GM18907 (cell line): ENCODE measurements at regions not wholly inside any gene's neighbourhood (a gene's known extent, or its start where the extent isn't known, plus 50 kb on each side); places are given as distances from the start of the nearest gene placed in this dataset.
"Not testable (repeated sequence)": the region's sequence is repeated elsewhere in the genome, so short reads cannot be mapped to it uniquely, and the experiment has no call there.

ENCODE experiments used
- ATAC-seq: cut with Tn5 transposase; IDR thresholded peaks from one replicate; pipeline ENCODE4 v1.9.1; 2021; ENCODE audit warnings: mild to moderate bottlenecking, moderate library complexity; ENCODE audit not compliant: unreplicated experiment

DNA sequence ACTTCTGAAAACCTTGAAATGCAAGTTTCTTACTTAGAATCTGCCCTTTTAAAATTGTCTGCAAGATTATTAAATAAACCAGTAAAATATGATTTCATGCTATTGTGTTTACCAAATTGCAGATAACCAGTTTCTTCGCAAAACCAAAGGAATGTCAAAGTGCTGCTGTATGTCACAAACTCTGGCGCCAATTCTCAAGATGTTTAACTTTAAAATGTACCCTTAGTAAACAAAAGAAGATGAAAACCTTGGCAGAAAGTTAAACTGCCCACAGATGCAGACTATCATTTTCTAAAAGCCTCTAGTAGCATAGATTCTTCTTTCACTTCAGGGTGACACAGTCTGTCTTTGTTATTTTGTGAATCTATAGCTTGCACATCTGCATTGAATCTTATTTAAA lies 189.2 kb downstream of the SLITRK6 start:
- no peak for ATAC-seq

DNA sequence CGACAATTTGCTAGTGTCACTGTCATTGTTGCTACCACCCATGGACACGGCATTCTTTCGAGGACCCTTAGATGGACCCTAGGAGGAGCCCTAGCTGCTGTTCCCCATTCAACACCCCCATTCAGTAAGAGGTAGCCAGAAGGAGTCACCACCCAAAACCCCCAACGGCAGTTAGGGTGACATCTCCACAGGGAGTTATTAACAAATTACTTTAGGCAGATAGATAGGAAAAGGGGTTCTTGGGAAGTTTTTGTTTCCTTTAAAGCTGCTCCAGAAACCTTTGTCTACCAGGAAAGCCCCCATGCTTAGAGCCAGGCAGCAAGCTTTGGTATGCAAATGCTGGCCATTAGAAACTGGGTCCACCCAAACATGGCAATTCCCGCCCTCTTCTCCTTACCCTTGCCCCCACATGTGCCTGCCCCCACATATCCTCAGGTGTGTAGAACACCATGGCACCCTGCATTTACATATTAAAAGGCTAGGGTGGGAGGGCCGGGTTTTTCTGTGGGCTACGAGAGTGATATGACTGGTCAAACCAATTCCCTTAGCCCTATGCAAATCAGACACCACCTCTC lies 190.9 kb downstream of the SLITRK6 start:
- ATAC-seq: no peak

DNA sequence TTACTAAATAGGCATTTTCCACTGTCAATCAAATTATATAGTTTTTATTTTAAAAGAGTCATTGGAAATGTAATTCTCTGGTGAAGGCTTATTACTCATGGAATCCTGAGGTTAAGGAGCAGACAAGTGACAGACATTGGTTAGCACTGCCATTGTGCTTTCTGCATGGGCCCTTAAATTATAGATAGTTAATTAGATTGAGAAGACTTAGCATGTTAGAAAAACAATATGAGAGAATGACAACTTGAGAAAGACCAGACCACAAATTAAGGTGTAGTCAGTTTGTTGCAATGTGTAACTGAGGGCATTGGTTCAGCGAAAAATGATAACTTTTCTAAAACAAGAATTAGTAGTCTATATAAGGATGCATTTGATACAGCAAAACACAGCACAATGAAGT lies 195.5 kb downstream of the SLITRK6 start:
- ATAC-seq: no peak

GRCh38 chr13:85601526-85601925 lies 197.7 kb downstream of the SLITRK6 start:
- ATAC-seq: no peak

- no peak for ATAC-seq
These were observed 201.3 kb downstream of the SLITRK6 start for GRCh38 chr13:85597790-85598500.

DNA sequence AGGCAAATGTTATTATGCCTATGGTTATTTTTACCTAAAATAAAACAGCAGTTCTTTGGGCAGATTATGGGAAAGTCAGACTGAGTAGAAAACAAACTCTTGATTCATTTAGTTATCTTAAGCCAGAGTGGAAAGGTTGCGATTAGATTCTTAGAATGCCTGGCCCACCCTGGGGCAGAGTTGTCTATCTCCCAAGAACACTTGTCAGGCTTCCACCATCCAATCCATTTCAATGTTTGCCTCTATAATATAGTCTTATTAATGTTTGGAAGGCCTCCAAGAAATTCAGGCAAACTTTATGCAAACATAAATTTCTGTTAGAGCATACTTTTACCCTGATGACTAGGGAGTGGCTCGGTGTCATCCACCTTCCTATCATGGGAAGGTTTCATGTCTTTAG lies 207.0 kb downstream of the SLITRK6 start:
- no peak for ATAC-seq

DNA sequence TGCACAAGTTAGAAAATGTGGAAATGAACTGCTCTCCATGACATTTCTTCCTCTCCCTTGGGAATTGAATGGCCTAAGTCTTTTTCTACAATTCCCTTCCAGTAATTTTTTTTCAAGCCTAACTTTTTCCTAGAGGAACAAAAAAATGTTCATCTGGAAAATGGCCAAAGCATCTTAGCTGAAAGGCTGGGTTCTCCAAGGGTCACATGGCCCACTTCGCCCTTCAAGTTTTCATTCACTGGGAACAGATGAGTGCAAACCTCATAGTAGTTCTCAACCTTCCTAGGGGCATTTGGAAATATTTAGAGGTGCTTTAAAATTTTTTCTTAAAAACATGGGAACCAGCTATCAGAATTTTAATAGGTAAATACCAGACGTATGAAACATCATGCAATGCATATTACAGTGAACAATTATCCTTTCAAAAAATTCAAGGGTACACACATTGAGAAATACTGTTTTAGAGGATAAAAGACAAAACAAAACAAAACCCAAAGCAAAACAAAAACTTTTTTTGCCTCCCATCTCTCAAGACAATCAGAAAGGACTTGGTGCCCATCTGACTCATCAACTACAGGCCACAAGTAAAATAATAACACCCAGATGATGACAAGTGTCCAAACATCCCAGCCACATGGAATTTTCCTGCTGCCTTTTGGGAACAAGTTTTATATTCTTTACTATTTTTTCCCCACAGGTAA lies 208.8 kb downstream of the SLITRK6 start:
- ATAC-seq: no peak

GRCh38 chr13:85589021-85589420 lies 210.2 kb downstream of the SLITRK6 start:
- no peak for ATAC-seq

DNA sequence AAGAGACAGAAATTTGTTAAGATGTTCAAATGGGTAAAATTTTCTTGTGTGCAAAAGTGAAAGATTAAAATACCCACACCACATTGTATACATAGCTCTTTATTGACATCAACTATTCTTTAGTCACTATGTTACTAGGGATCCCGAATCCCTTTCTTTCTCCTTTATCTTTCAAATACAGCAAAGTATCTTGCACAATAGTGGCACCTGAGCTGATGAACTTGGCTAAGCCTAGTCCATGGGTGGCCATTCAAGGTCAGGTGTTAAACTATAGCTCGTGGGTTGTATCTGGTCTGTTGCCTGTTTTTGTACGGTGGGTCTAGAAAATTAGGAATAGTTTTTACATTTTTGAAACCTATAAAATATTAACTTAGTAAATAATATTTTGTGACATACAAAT lies 210.9 kb downstream of the SLITRK6 start:
- no peak for ATAC-seq

- no peak for ATAC-seq
These were observed 212.4 kb downstream of the SLITRK6 start for GRCh38 chr13:85586856-85587255.

GRCh38 chr13:85586422-85586831 lies 212.8 kb downstream of the SLITRK6 start:
- ATAC-seq: no peak

- no peak for ATAC-seq
These were observed 216.3 kb downstream of the SLITRK6 start for GRCh38 chr13:85582890-85583289.

GRCh38 chr13:85575110-85575509 lies 224.1 kb downstream of the SLITRK6 start:
- ATAC-seq: no peak

- no peak for ATAC-seq
These were observed 231.3 kb downstream of the SLITRK6 start for GRCh38 chr13:85567909-85568308.

GRCh38 chr13:85565652-85566051 lies 233.6 kb downstream of the SLITRK6 start:
- ATAC-seq: no peak

- no peak for ATAC-seq
These were observed 234.6 kb downstream of the SLITRK6 start for GRCh38 chr13:85564598-85564997.

GRCh38 chr13:85562282-85562681 lies 236.9 kb downstream of the SLITRK6 start:
- no peak for ATAC-seq

DNA sequence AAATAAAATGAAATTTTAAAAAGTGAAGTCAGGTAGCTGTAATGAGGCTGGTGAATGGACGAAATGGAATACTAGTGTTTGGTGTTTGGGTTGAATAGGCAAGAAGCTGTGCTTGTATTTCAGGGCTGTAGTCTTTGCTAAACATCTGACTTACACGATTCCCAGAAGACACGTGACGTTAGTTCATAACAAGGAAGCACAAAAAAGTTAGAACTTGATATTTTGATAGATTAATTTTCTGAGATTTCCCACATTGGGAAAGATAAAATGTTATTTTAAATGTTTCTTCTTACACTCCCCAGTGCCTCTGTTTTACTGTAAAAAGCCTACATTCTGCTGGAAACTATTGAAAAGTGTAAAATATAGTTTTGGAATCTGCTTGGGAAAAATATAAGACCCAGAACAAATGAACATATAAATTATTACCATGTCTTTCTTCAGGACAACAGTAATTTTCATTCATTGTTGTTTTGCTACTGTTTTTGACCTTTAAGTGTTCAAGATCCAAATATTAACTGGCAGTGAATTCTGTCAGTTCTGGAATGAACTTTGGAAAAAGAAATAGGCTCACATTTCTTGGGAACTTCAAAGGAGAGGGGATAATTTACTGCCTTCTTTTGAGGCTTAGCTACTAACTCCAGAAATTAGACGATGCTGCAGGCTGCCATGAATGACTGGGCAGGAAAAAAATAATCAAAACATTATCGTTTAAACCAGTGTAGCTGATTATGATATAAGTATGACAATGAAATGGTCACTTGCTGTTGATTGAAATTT lies 241.3 kb downstream of the SLITRK6 start:
- ATAC-seq: no peak

- no peak for ATAC-seq
These were observed 248.2 kb downstream of the SLITRK6 start for GRCh38 chr13:85551012-85551411.

- no peak for ATAC-seq
These were observed 249.4 kb downstream of the SLITRK6 start for GRCh38 chr13:85549819-85550218.

DNA sequence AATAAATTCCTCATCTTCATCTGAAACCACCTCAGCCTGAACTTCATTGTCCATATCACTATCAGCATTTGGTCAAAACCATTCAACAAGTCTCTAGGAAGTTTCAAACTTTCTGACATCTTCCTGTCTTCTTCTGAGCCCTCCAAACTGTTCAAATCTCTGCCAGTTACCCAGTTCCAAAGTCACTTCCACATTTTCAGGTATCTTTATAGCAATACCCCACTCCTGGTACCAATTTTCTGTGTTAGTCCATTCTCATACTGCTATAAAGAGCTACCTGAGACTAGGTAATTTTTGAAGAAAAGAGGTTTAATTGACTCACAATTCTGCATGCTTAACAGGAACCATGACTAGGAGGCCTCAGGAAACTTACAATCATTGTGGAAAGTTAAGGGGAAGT lies 250.4 kb downstream of the SLITRK6 start:
- ATAC-seq: not testable (repeated sequence)
